Breast epithelium (tissue), 3 donors: ENCODE measurements at regions not wholly inside any gene's neighbourhood (a gene's known extent, or its start where the extent isn't known, plus 50 kb on each side); places are given as distances from the start of the nearest gene placed in this dataset.

Experiments used
- POLR2A ChIP-seq: fragments of 450-650 bp; IDR thresholded peaks from one replicate; pipeline ENCODE4 v1.6.1; 2016; ENCODE audit warnings: antibody characterized with exemption, mild to moderate bottlenecking, moderate library complexity
- POLR2AphosphoS5 ChIP-seq, 3 donors: sonication (generic); formaldehyde crosslinking; IDR thresholded peaks; one replicate each; pipeline ENCODE4 v1.6.1; 2017; ENCODE audit warnings: antibody characterized with exemption in 3 of 3
- TF ChIP-seq, protein P1 (sequence below), 3 donors: fragments of 450-650 bp; IDR thresholded peaks; one replicate each; pipeline ENCODE4 v1.5.1; 2016 to 2017; ENCODE audit warnings: antibody characterized with exemption in 3 of 3, mild to moderate bottlenecking in 3 of 3, moderate library complexity in 3 of 3

GRCh38 chr13:62583466-62583865 is 1167.8 kb upstream of the PCDH20 start:
- TF ChIP-seq, protein P1, sequence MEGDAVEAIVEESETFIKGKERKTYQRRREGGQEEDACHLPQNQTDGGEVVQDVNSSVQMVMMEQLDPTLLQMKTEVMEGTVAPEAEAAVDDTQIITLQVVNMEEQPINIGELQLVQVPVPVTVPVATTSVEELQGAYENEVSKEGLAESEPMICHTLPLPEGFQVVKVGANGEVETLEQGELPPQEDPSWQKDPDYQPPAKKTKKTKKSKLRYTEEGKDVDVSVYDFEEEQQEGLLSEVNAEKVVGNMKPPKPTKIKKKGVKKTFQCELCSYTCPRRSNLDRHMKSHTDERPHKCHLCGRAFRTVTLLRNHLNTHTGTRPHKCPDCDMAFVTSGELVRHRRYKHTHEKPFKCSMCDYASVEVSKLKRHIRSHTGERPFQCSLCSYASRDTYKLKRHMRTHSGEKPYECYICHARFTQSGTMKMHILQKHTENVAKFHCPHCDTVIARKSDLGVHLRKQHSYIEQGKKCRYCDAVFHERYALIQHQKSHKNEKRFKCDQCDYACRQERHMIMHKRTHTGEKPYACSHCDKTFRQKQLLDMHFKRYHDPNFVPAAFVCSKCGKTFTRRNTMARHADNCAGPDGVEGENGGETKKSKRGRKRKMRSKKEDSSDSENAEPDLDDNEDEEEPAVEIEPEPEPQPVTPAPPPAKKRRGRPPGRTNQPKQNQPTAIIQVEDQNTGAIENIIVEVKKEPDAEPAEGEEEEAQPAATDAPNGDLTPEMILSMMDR (IDR thresholded peaks at IDR 0.05) = no peak
- TF ChIP-seq POLR2AphosphoS5 (IDR thresholded peaks at IDR 0.05) = no peak
- no peak for TF ChIP-seq POLR2A
